PC-9 (cell line): ENCODE measurements at regions not wholly inside any gene's neighbourhood (a gene's known extent, or its start where the extent isn't known, plus 50 kb on each side); places are given as distances from the start of the nearest gene placed in this dataset.

Experiments
- BruUV-seq: library from RNA; stranded (reverse); fragments of 400-500 nt; replicated peaks from 2 replicates; lab custom pipeline; 2021; lab: Mats Ljungman, UMichigan
- CTCF ChIA-PET: fragments of 300-600 bp; sonication (Branson Sonifier 250); formaldehyde crosslinking; loops from one replicate; lab custom pipeline; 2022; ENCODE audit warnings: antibody characterized with exemption; lab: Charles Lee
- POLR2A ChIA-PET: fragments of 300-600 bp; sonication (Branson Sonifier 250); formaldehyde crosslinking; loops from one replicate; lab custom pipeline; 2022; ENCODE audit warnings: antibody characterized with exemption; ENCODE audit not compliant: unreplicated experiment; lab: Charles Lee
- DNase-seq, 2 experiments: peaks; one replicate each; pipeline versions ENCODE4 v3.0.0 to v3.0.0-alpha.2; 2015 to 2022; ENCODE audit warnings: mixed read lengths in 1 of 2
- H2AFZ ChIP-seq: fragments of 200-600 bp; sonication (generic); 2 replicates; pipeline ENCODE4 v1.8.1; 2017; ENCODE audit warnings: antibody characterized with exemption
- H3F3A ChIP-seq: fragments of 200-600 bp; sonication (generic); 2 replicates; pipeline ENCODE4 v1.8.1; 2017; ENCODE audit warnings: antibody characterized with exemption, mild to moderate bottlenecking, low read depth; ENCODE audit not compliant: insufficient read depth
- H3K27ac ChIP-seq: fragments of 200-600 bp; sonication (generic); 2 replicates; pipeline ENCODE4 v1.6.1; 2016; ENCODE audit warnings: mixed run types
- H3K27me3 ChIP-seq: fragments of 200-600 bp; sonication (generic); 2 replicates; pipeline ENCODE4 v1.6.1; 2016; ENCODE audit warnings: low read depth, mixed run types; ENCODE audit not compliant: insufficient read depth
- H3K36me3 ChIP-seq: fragments of 200-600 bp; sonication (generic); 2 replicates; pipeline ENCODE4 v1.6.1; 2016; ENCODE audit warnings: low read depth, mixed run types
- H3K4me1 ChIP-seq: fragments of 200-600 bp; sonication (generic); replicated peaks from 2 replicates; pipeline ENCODE4 v1.6.1; 2016; ENCODE audit warnings: mixed run types; ENCODE audit not compliant: insufficient read depth
- H3K4me2 ChIP-seq: fragments of 200-600 bp; sonication (generic); 2 replicates; pipeline ENCODE4 v1.6.1; 2017; ENCODE audit warnings: mixed run types
- H3K4me3 ChIP-seq: fragments of 200-600 bp; sonication (generic); 2 replicates; pipeline ENCODE4 v1.6.1; 2016; ENCODE audit warnings: mixed run types
- H3K79me2 ChIP-seq: fragments of 200-600 bp; sonication (generic); 2 replicates; pipeline ENCODE4 v1.6.1; 2017; ENCODE audit warnings: low read depth, mixed run types
- H3K9me2 ChIP-seq: fragments of 200-600 bp; sonication (generic); 2 replicates; pipeline ENCODE4 v1.8.1; 2017; ENCODE audit warnings: mild to moderate bottlenecking; ENCODE audit not compliant: insufficient read depth
- H3K9me3 ChIP-seq: fragments of 200-600 bp; sonication (generic); 2 replicates; pipeline ENCODE4 v1.8.1; 2016; ENCODE audit warnings: low read depth; ENCODE audit not compliant: insufficient read depth
- H4K20me1 ChIP-seq: fragments of 200-600 bp; sonication (generic); 2 replicates; pipeline ENCODE4 v1.8.1; 2017; ENCODE audit not compliant: insufficient read depth
- EZH2 ChIP-seq: fragments of 200-600 bp; sonication (generic); IDR thresholded peaks from 2 replicates; pipeline ENCODE4 v1.8.0; 2017; ENCODE audit warnings: antibody characterized with exemption, low read depth
- intact Hi-C: fragments of 100-400 bp; cut with micrococcal nuclease; formaldehyde crosslinking; loops from one replicate; pipeline ENCODE4 v1.10.0; 2022; ENCODE audit not compliant: unreplicated experiment
- TF ChIP-seq, protein P1 (sequence below): fragments of 200-600 bp; sonication (generic); conservative IDR thresholded peaks from 2 replicates; pipeline ENCODE4 v1.6.1; 2017; ENCODE audit warnings: mixed run types, antibody characterized with exemption, mild to moderate bottlenecking, moderate library complexity

DNA sequence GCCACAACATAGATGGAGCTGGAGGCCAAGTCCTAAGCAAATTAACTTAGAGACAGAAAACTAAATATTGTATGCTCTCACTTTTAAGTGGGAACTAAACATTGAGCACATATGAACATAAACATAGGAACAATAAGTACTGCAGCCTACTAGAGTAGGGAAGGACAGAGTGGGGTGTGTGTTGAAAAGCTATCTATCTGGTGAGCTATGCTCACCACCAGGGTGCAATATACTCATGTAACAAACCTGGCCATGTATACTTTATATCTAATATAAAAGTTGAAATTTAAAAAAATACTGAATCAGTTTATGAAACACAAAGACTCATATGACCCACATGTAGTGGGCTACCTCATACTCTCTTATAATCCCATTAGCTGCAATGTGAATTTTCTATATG, 1305.0 kb downstream of the LRFN5 start:
- no peak overlapping the region for H3K27ac ChIP-seq
- no peaks in the 10 kb centered on the region for H3K27me3 ChIP-seq
- no peak overlapping the region for H3K4me3 ChIP-seq
- intact Hi-C loops, result no loop called here
- no TSS peak for BruUV-seq
- no peak overlapping the region for H2AFZ ChIP-seq
- H3K79me2 ChIP-seq, result no peaks in the 10 kb centered on the region
- H3K36me3 ChIP-seq, result no peaks in the 10 kb centered on the region
- CTCF ChIA-PET, result no interaction called here
- H3K4me2 ChIP-seq, result no peak overlapping the region
- TF ChIP-seq, protein P1, sequence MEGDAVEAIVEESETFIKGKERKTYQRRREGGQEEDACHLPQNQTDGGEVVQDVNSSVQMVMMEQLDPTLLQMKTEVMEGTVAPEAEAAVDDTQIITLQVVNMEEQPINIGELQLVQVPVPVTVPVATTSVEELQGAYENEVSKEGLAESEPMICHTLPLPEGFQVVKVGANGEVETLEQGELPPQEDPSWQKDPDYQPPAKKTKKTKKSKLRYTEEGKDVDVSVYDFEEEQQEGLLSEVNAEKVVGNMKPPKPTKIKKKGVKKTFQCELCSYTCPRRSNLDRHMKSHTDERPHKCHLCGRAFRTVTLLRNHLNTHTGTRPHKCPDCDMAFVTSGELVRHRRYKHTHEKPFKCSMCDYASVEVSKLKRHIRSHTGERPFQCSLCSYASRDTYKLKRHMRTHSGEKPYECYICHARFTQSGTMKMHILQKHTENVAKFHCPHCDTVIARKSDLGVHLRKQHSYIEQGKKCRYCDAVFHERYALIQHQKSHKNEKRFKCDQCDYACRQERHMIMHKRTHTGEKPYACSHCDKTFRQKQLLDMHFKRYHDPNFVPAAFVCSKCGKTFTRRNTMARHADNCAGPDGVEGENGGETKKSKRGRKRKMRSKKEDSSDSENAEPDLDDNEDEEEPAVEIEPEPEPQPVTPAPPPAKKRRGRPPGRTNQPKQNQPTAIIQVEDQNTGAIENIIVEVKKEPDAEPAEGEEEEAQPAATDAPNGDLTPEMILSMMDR, result peak; percentile 48; the same call in 1 of the 2 replicates
- TF ChIP-seq EZH2, result no peak
- H4K20me1 ChIP-seq, result no peaks in the 10 kb centered on the region
- no peaks in the 10 kb centered on the region for H3K9me3 ChIP-seq
- H3K9me2 ChIP-seq, result no peaks in the 10 kb centered on the region
- H3F3A ChIP-seq, result no peaks in the 10 kb centered on the region
- POLR2A ChIA-PET, result no interaction called here
- DNase-seq, result no peak
- no peaks in the 10 kb centered on the region for H3K4me1 ChIP-seq

DNA sequence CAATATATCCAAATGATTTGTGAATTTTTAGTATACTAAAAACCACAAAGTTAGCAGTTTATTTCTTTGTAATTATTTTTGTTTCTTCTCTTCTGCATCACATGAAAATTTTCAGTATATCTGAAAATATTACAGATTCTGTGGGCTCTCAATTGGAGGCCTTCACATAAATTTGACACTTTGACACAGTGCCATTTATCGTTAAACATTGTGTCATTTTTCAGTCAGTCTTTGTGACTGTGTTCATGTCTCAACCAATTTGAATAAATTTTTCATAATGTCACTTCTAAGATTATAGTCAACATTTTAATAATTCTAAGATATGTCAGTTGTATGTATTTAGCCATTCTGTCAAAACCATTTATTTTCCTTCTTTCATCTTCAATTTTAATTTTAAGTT, 1303.0 kb downstream of the LRFN5 start:
- no peak for TF ChIP-seq EZH2
- TF ChIP-seq, protein P1, result no peak
- no peaks in the 10 kb centered on the region for H3K9me3 ChIP-seq
- no peaks in the 10 kb centered on the region for H3F3A ChIP-seq
- H3K27ac ChIP-seq, result no peak overlapping the region
- no peaks in the 10 kb centered on the region for H3K4me1 ChIP-seq
- intact Hi-C loops, result no loop called here
- ChIA-PET POLR2A (no interaction called here), CTCF (no interaction called here)
- H3K9me2 ChIP-seq, result no peaks in the 10 kb centered on the region
- H4K20me1 ChIP-seq, result no peaks in the 10 kb centered on the region
- H3K36me3 ChIP-seq, result no peaks in the 10 kb centered on the region
- BruUV-seq, result no TSS peak
- no peak overlapping the region for H2AFZ ChIP-seq
- no peak overlapping the region for H3K4me3 ChIP-seq
- H3K27me3 ChIP-seq, result no peaks in the 10 kb centered on the region
- no peak overlapping the region for H3K4me2 ChIP-seq
- H3K79me2 ChIP-seq, result no peaks in the 10 kb centered on the region
- DNase-seq, result no peak

GRCh38 chr14:42893183-42893582, 1286.5 kb downstream of the LRFN5 start:
- ChIA-PET CTCF (no interaction called here), POLR2A (no interaction called here)
- no TSS peak for BruUV-seq
- Histone ChIP-seq H3K79me2 (no peaks in the 10 kb centered on the region), H3F3A (no peaks in the 10 kb centered on the region), H3K27me3 (no peaks in the 10 kb centered on the region), H2AFZ (no peak overlapping the region), H3K36me3 (no peaks in the 10 kb centered on the region), H3K4me3 (no peak overlapping the region), H3K9me3 (no peaks in the 10 kb centered on the region), H3K4me1 (no peaks in the 10 kb centered on the region), H3K27ac (no peak overlapping the region), H4K20me1 (no peaks in the 10 kb centered on the region), H3K4me2 (no peak overlapping the region), H3K9me2 (no peaks in the 10 kb centered on the region)
- intact Hi-C loops, result no loop called here
- no peak for DNase-seq
- TF ChIP-seq, protein P1, result no peak
- no peak for TF ChIP-seq EZH2
